GM18508 (cell line): ENCODE measurements at regions not wholly inside any gene's neighbourhood (a gene's known extent, or its start where the extent isn't known, plus 50 kb on each side); places are given as distances from the start of the nearest gene placed in this dataset.
"Not testable (repeated sequence)": the region's sequence is repeated elsewhere in the genome, so short reads cannot be mapped to it uniquely, and the experiment has no call there.

Source experiments
- ATAC-seq: cut with Tn5 transposase; IDR thresholded peaks from one replicate; pipeline ENCODE4 v1.9.1; 2021; ENCODE audit warnings: moderate number of reproducible peaks; ENCODE audit not compliant: insufficient read depth, unreplicated experiment

- no peak for ATAC-seq
Observed at GRCh38 chr18:43341014-43341413, 63.7 kb upstream of the SYT4 start.

- no peak for ATAC-seq
Observed at GRCh38 chr18:43350176-43350575, 72.9 kb upstream of the SYT4 start.

DNA sequence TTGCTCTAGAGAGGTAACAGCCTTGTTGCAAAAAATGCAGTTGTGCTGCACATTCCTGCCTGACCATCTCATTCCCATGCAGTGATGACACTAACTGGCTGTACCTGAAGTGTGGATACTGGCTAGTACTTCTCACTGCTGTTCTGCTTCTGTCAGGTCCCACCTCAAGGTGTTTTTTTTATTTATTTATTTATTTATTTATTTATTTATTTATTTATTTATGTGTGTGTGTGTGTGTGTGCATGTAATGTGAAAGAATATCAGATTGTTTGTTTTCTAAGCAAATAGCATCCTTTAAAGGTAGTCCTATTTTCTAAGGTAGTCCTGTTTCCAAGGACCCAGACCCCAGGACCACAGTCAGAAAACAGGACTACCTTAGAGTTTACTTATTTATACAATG is 87.2 kb upstream of the SYT4 start:
- ATAC-seq: no peak

DNA sequence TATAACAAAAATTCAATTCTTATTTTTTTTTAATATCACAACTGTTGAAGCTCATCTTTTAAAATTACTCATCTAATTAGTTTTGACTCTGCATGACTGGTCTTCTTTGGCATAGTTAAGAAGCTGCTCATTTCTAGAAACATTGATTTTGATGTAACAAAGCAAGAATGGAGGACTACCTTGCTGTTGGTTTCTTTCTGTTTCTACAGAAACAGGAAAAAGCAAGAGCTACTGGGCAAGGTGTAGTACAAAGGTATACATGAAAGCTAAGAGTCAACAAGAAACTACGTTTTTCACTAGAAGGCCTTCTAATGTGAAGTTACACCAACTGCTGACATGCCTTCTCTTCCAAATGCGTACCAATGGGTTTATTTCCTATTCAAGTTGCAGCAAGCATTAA is 90.6 kb upstream of the SYT4 start:
- no peak for ATAC-seq

GRCh38 chr18:43369311-43369710 is 92.0 kb upstream of the SYT4 start:
- not testable (repeated sequence) for ATAC-seq

- no peak for ATAC-seq
Observed at GRCh38 chr18:43372773-43373172, 95.5 kb upstream of the SYT4 start.

GRCh38 chr18:43380104-43380672 is 102.9 kb upstream of the SYT4 start:
- ATAC-seq: no peak

DNA sequence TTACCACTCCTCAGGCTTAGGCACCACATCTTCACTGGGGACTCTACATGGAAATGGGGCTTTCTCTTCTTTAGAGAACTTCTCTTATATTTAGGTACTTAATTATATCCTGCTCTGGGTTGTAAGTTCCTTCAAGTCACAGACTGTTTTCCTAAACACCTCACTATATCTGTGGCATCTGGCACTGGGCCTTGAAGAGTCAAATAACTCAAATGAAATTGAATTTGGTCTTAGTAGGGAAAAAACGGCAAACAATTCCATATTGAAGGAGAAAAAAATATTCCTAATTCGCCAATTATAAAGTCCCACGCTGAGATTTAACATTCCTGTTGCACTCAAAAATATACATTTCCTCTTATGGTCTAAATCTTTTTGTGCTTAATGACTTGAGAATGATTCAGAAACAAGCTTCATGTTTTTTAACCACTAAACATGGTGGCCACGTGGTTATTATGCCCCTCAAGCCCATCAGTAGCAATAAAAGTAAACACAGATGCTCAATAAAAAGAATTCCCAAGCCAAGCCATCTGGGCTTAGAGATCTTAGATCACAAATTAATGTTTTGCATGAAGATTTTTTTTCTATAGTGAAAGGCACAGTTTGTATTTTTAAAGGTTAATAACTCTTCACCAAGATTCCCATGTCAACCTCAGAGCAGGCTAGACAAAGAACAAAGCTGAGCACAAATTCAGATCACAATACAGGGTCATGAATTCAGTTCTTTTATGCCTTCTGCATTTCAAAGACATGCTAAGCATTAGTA is 105.5 kb upstream of the SYT4 start:
- no peak for ATAC-seq

- ATAC-seq: no peak
Observed at GRCh38 chr18:43389163-43389562, 111.9 kb upstream of the SYT4 start.

- ATAC-seq: no peak
Observed at GRCh38 chr18:43392168-43392567, 114.9 kb upstream of the SYT4 start.

DNA sequence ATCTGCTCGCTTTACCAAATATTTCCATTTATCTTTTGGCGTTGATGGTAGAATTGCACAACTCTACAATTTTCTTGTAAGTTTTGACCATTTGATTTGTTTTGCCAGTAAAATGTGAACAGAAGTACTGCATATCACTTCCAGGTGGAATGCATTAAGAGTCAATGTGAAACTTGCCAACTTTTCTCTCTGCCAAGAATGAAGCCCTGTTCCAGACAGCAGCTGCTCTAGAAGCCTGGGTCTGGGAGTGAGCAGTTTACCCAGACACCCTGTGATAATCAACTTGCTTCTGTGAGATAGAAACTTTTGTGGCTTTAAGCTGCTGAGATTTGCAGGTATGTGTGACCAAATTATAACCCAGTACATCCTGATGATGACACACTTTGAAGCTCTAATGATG is 115.9 kb upstream of the SYT4 start:
- no peak for ATAC-seq

DNA sequence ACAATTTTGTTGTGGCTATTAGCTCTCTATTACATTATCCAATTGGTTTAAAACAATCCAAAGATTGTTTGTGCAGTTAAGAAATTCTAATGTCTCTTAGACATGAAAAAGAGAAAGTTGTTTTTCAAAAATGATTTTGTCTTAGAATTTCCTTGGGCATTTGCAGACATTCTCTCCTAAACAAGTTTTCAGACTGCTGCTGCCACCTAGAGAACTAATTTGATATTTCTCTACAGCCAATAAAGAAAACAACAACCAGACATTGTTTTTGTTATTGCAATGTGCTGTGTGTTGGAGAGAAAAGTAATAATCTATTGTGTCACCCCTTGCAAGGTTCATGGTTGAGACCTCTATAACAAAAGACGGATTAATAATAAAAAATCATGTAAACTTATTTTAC is 119.0 kb upstream of the SYT4 start:
- no peak for ATAC-seq

DNA sequence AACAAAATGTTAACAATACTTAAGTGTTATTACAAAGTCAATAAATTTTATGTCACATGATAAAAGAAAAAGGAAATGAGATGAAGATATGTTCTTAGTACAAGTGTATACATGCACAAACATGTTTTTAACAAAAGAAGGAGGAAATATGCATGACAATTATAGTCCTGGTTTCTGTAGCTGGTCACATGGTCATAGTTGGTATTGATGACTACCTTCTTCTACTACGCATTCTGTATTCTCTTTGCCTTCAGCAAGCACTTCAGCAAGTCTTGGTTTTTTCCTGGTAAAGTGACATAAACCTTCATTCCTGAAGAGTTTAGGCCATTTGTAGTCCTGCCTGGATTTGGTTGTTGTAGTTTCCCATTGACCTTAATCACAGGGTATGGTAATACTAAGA is 121.3 kb upstream of the SYT4 start:
- no peak for ATAC-seq

GRCh38 chr18:43405097-43405496 is 127.8 kb upstream of the SYT4 start:
- no peak for ATAC-seq

DNA sequence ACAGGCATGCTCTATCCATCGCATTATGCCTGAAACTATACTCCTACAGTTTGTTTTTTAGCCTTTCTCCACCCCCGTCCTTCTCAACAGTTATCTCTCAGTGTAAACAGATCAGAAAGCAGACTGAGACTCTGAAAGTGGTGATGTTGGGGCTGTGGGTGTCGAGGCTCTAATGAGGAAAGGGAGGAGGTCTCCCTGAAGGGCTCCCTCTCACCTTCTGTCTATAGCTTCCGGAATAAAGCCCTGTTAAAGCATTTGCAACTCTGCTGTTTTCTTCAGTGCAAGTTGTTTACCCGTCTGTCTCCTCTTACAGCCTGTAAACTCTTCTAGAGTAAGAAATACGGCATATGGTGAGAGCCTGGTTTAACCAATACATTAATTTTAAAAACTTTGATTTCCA is 136.7 kb upstream of the SYT4 start:
- ATAC-seq: no peak

- no peak for ATAC-seq
Observed at GRCh38 chr18:43420091-43420490, 142.8 kb upstream of the SYT4 start.

DNA sequence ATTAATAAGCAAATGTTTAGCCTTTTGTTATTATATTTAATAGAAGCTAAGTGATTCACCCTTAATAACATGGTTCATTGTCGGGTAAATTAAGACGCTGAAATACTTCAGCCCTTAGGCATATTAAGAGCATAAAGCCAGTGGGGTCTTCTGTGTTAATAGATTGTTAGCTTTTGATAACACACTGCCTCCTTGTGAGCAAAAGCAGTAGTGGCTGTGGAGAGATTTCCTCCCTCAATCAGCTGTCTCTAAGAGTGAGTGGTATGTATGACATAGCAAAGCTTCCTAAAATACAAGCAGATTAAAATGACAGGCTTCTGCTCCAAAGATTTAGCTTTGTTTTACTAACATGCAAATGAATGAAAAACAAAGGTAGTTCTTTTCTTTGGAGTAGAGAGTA is 143.7 kb upstream of the SYT4 start:
- ATAC-seq: no peak

- ATAC-seq: no peak
Observed at GRCh38 chr18:43422518-43422917, 145.2 kb upstream of the SYT4 start.

- ATAC-seq: no peak
Observed at GRCh38 chr18:43435851-43436250, 158.6 kb upstream of the SYT4 start.

GRCh38 chr18:43442131-43442530 is 164.8 kb upstream of the SYT4 start:
- no peak for ATAC-seq

DNA sequence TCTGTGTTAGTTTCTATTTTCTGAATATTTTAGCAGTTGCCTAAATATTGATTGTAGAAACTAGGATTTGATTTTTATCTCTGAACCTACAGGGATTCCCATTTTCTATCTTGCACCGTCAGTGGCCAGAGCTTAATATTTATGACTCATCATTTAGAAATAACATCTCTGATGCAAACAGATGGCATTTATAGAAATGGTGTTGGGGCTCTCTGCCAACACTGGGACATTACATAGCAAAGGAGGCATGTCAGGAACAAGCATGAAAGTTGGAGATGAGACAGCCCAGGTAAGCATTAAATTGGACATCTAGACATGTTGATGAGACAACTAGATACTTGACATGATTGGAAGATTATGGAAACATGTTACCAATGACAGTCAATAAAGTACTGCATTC is 165.3 kb upstream of the SYT4 start:
- no peak for ATAC-seq

GRCh38 chr18:43465483-43465882 is 188.2 kb upstream of the SYT4 start:
- no peak for ATAC-seq
